ENCODE measurements at regions not wholly inside any gene's neighbourhood (a gene's known extent, or its start where the extent isn't known, plus 50 kb on each side); places are given as distances from the start of the nearest gene placed in this dataset.

- no peak for TF ChIP-seq CTCF (IDR thresholded peaks at IDR 0.05)
- no peak for TF ChIP-seq POLR2A (IDR thresholded peaks at IDR 0.05)
These were observed 394.7 kb upstream of the ZNF804A start for GRCh38 chr2:184203661-184204060.

Data from Peyer's patch (tissue), 4 donors.